PC-3 (cell line): ENCODE measurements at regions not wholly inside any gene's neighbourhood (a gene's known extent, or its start where the extent isn't known, plus 50 kb on each side); places are given as distances from the start of the nearest gene placed in this dataset.

ENCODE experiments used
- ATAC-seq: fragments of 200-7000 bp; cut with Tn5 transposase; 2 replicates; pipeline ENCODE4 v1.9.1; 2020; ENCODE audit warnings: mild to moderate bottlenecking, moderate library complexity
- BruUV-seq: library from RNA; stranded (reverse); fragments of 400-500 nt; replicated peaks from 2 replicates; lab custom pipeline; 2021; lab: Mats Ljungman, UMichigan
- CTCF ChIA-PET: fragments of 300-600 bp; sonication (Branson Sonifier 250); formaldehyde crosslinking; loops from one replicate; lab custom pipeline; 2022; ENCODE audit warnings: antibody characterized with exemption; lab: Charles Lee
- POLR2A ChIA-PET: fragments of 300-600 bp; sonication (Branson Sonifier 250); formaldehyde crosslinking; loops from one replicate; lab custom pipeline; 2022; ENCODE audit warnings: antibody characterized with exemption; ENCODE audit not compliant: unreplicated experiment; lab: Charles Lee
- DNase-seq: peaks from one replicate; pipeline ENCODE4 v3.0.0-alpha.2; 2015
- H2AFZ ChIP-seq: fragments of 300-600 bp; sonication (generic); 2 replicates; pipeline ENCODE4 v1.6.0; 2016; ENCODE audit warnings: antibody characterized with exemption, low read length
- H3F3A ChIP-seq: fragments of 300-600 bp; sonication (generic); one replicate; pipeline ENCODE4 v1.6.0; 2017; ENCODE audit warnings: antibody characterized with exemption, low read length, control low read depth, mild to moderate bottlenecking; ENCODE audit not compliant: unreplicated experiment
- H3K27ac ChIP-seq: fragments of 300-600 bp; sonication (generic); 2 replicates; pipeline ENCODE4 v1.5.1; 2016; ENCODE audit warnings: mild to moderate bottlenecking, low read length
- H3K27me3 ChIP-seq: fragments of 300-600 bp; sonication (generic); 2 replicates; pipeline ENCODE4 v1.6.1; 2016; ENCODE audit warnings: low read length, mixed read lengths
- H3K36me3 ChIP-seq: fragments of 300-600 bp; sonication (generic); 2 replicates; pipeline ENCODE4 v1.6.1; 2016; ENCODE audit warnings: low read depth, mixed run types, low read length, mixed read lengths
- H3K4me1 ChIP-seq: fragments of 300-600 bp; sonication (generic); 2 replicates; pipeline ENCODE4 v1.5.1; 2016; ENCODE audit warnings: low read length; ENCODE audit not compliant: insufficient read depth
- H3K4me2 ChIP-seq: fragments of 300-600 bp; sonication (generic); 2 replicates; pipeline ENCODE4 v1.6.0; 2016; ENCODE audit warnings: low read length
- H3K4me3 ChIP-seq: fragments of 300-600 bp; sonication (generic); 2 replicates; pipeline ENCODE4 v1.5.1; 2016; ENCODE audit warnings: mild to moderate bottlenecking, low read length, mixed read lengths
- H3K79me2 ChIP-seq: fragments of 300-600 bp; sonication (generic); 2 replicates; pipeline ENCODE4 v1.6.1; 2017; ENCODE audit warnings: low read length, mixed read lengths
- H3K9ac ChIP-seq: fragments of 300-600 bp; sonication (generic); 2 replicates; pipeline ENCODE4 v1.6.0; 2016; ENCODE audit warnings: mild to moderate bottlenecking, low read length
- H3K9me2 ChIP-seq: fragments of 300-600 bp; sonication (generic); replicated peaks from 2 replicates; pipeline ENCODE4 v1.6.1; 2016; ENCODE audit warnings: mixed run types, low read length, mixed read lengths
- H3K9me3 ChIP-seq: fragments of 300-600 bp; sonication (generic); 2 replicates; pipeline ENCODE4 v1.6.1; 2016; ENCODE audit warnings: low read length, mixed read lengths
- H4K20me1 ChIP-seq: fragments of 300-600 bp; sonication (generic); 2 replicates; pipeline ENCODE4 v1.6.1; 2016; ENCODE audit warnings: low read length, mixed read lengths
- CTCF ChIP-seq: fragments of 300-600 bp; sonication (generic); conservative IDR thresholded peaks from 2 replicates; pipeline ENCODE4 v1.5.1; 2017; ENCODE audit warnings: antibody characterized with exemption, low read depth, mild to moderate bottlenecking, low read length
- EZH2 ChIP-seq: fragments of 300-600 bp; sonication (generic); IDR thresholded peaks from one replicate; pipeline ENCODE4 v1.6.1; 2017; ENCODE audit warnings: antibody characterized with exemption, mild to moderate bottlenecking, low read length; ENCODE audit not compliant: unreplicated experiment
- EZH2phosphoT487 ChIP-seq: fragments of 300-600 bp; sonication (generic); IDR thresholded peaks from 2 replicates; pipeline ENCODE4 v1.6.1; 2018; ENCODE audit warnings: mild to moderate bottlenecking, antibody characterized with exemption, low read length, borderline replicate concordance
- intact Hi-C: fragments of 100-400 bp; cut with micrococcal nuclease; formaldehyde crosslinking; loops from 2 replicates; pipeline ENCODE4 v1.9.0; 2023

- intact Hi-C loops, result no loop called here
- peak; percentile 35; the same call in 1 of the 2 replicates for ATAC-seq
- POLR2A ChIA-PET, result interaction anchor here (0.6 kb wide), 1 partner anchor 161 kb away, joined by 3 read pairs; no protein-coding TSS in a partner anchor
Observed at GRCh38 chr3:193768070-193768394, 175.0 kb downstream of the OPA1 start.

GRCh38 chr3:193769437-193769836 is 176.4 kb downstream of the OPA1 start:
- no peaks in the 10 kb centered on the region for H3K36me3 ChIP-seq
- no peaks in the 10 kb centered on the region for H3K9me3 ChIP-seq
- no peaks in the 10 kb centered on the region for H3K79me2 ChIP-seq
- H2AFZ ChIP-seq, result no peak overlapping the region
- no peaks in the 10 kb centered on the region for H3F3A ChIP-seq
- H3K9ac ChIP-seq, result no peak overlapping the region
- peaks cover 4% of the 10 kb centered on the region; the same call in 1 of the 2 replicates for H3K4me1 ChIP-seq
- H3K9me2 ChIP-seq, result no peaks in the 10 kb centered on the region
- BruUV-seq, result no TSS peak
- H3K27ac ChIP-seq, result no peak overlapping the region
- TF ChIP-seq EZH2, result no peak
- no peak for TF ChIP-seq EZH2phosphoT487
- TF ChIP-seq CTCF, result no peak
- H4K20me1 ChIP-seq, result no peaks in the 10 kb centered on the region
- ChIA-PET CTCF (no interaction called here), POLR2A (no interaction called here)
- ATAC-seq (no peak), DNase-seq (no peak)
- H3K27me3 ChIP-seq, result no peaks in the 10 kb centered on the region
- no peak overlapping the region for H3K4me3 ChIP-seq
- H3K4me2 ChIP-seq, result no peak overlapping the region
- intact Hi-C loops, result no loop called here

More at GRCh38 chr3:193768070-193768394, 175.0 kb downstream of the OPA1 start:
- CTCF ChIA-PET, result no interaction called here
- H3K27ac ChIP-seq, result no peak overlapping the region
- no peaks in the 10 kb centered on the region for H3F3A ChIP-seq
- BruUV-seq, result no TSS peak
- H3K4me1 ChIP-seq, result peaks cover 4% of the 10 kb centered on the region; the same call in 1 of the 2 replicates
- H3K36me3 ChIP-seq, result no peaks in the 10 kb centered on the region
- no peaks in the 10 kb centered on the region for H3K9me2 ChIP-seq
- peak; percentile 43 for DNase-seq
- no peaks in the 10 kb centered on the region for H3K9me3 ChIP-seq
- no peak overlapping the region for H3K9ac ChIP-seq
- no peaks in the 10 kb centered on the region for H4K20me1 ChIP-seq
- no peaks in the 10 kb centered on the region for H3K79me2 ChIP-seq
- H3K27me3 ChIP-seq, result no peaks in the 10 kb centered on the region
- no peak overlapping the region for H3K4me2 ChIP-seq
- TF ChIP-seq EZH2phosphoT487 (no peak), CTCF (no peak), EZH2 (no peak)
- no peak overlapping the region for H2AFZ ChIP-seq
- H3K4me3 ChIP-seq, result no peak overlapping the region

- no peak for DNase-seq
- BruUV-seq, result no TSS peak
- no peak overlapping the region for H3K4me2 ChIP-seq
- TF ChIP-seq CTCF (no peak), EZH2 (no peak), EZH2phosphoT487 (no peak)
- H3K9me3 ChIP-seq, result no peaks in the 10 kb centered on the region
- no peak overlapping the region for H3K4me3 ChIP-seq
- no peaks in the 10 kb centered on the region for H3K27me3 ChIP-seq
- POLR2A ChIA-PET, result no interaction called here
- no peaks in the 10 kb centered on the region for H3K79me2 ChIP-seq
- intact Hi-C loops, result no loop called here
- no peaks in the 10 kb centered on the region for H3K36me3 ChIP-seq
- H3K9me2 ChIP-seq, result no peaks in the 10 kb centered on the region
- H3K27ac ChIP-seq, result no peak overlapping the region
- no peak overlapping the region for H2AFZ ChIP-seq
- no peak for ATAC-seq
- H4K20me1 ChIP-seq, result no peaks in the 10 kb centered on the region
- CTCF ChIA-PET, result no interaction called here
- no peak overlapping the region for H3K9ac ChIP-seq
- H3F3A ChIP-seq, result no peaks in the 10 kb centered on the region
- peaks cover 4% of the 10 kb centered on the region; the same call in 1 of the 2 replicates for H3K4me1 ChIP-seq
Observed at GRCh38 chr3:193771011-193771652, 178.1 kb downstream of the OPA1 start.
